NB4 (cell line): ENCODE measurements at regions not wholly inside any gene's neighbourhood (a gene's known extent, or its start where the extent isn't known, plus 50 kb on each side); places are given as distances from the start of the nearest gene placed in this dataset.

Experiments used
- CTCF ChIP-seq: IDR thresholded peaks from one replicate; pipeline ENCODE4 v1.5.1; 2012; ENCODE audit warnings: low read depth, low read length
- MYC ChIP-seq: IDR thresholded peaks from 2 replicates; pipeline ENCODE4 v1.6.1; 2011; ENCODE audit warnings: low read depth, low read length
- POLR2A ChIP-seq: IDR thresholded peaks from 2 replicates; pipeline ENCODE4 v1.6.1; 2011; ENCODE audit warnings: mild to moderate bottlenecking; ENCODE audit not compliant: insufficient read length; ENCODE audit errors: extremely low read depth

- TF ChIP-seq CTCF (no peak), POLR2A (no peak), MYC (no peak)
These were observed 80.8 kb upstream of the SEMA6A start for GRCh38 chr5:116655431-116655830.
